22Rv1 (cell line): ENCODE measurements at regions not wholly inside any gene's neighbourhood (a gene's known extent, or its start where the extent isn't known, plus 50 kb on each side); places are given as distances from the start of the nearest gene placed in this dataset.
A peak's percentile ranks its signal among the peaks of the same experiment; 100 is the strongest.

Experiments
- H3K27ac ChIP-seq: fragments of 450-650 bp; 2 replicates; pipeline ENCODE4 v1.5.1; 2017
- CTCF ChIP-seq: fragments of 450-650 bp; IDR thresholded peaks from 2 replicates; pipeline ENCODE4 v1.5.1; 2017; ENCODE audit warnings: mild to moderate bottlenecking
- ZFX ChIP-seq: fragments of 450-650 bp; IDR thresholded peaks from 2 replicates; pipeline ENCODE4 v1.6.1; 2017; ENCODE audit warnings: antibody characterized with exemption, borderline replicate concordance

- no peak overlapping the region for H3K27ac ChIP-seq
- TF ChIP-seq ZFX = no peak
- TF ChIP-seq CTCF = no peak
Measured at GRCh38 chr10:58948303-58948702, 228.1 kb upstream of the PHYHIPL start.

- H3K27ac ChIP-seq = no peak overlapping the region
- TF ChIP-seq CTCF (no peak), ZFX (no peak)
Measured at GRCh38 chr10:58950618-58951017, 225.8 kb upstream of the PHYHIPL start.

GRCh38 chr10:58951087-58951486, 225.4 kb upstream of the PHYHIPL start:
- no peak overlapping the region for H3K27ac ChIP-seq
- no peak for TF ChIP-seq CTCF
- TF ChIP-seq ZFX = no peak

GRCh38 chr10:58951746-58952145, 224.7 kb upstream of the PHYHIPL start:
- no peak for TF ChIP-seq ZFX
- TF ChIP-seq CTCF = no peak
- H3K27ac ChIP-seq = no peak overlapping the region

GRCh38 chr10:58952162-58952601, 224.3 kb upstream of the PHYHIPL start:
- no peak overlapping the region for H3K27ac ChIP-seq
- TF ChIP-seq CTCF (no peak), ZFX (no peak)

- no peak overlapping the region for H3K27ac ChIP-seq
- no peak for TF ChIP-seq ZFX
- peak; percentile 85 for TF ChIP-seq CTCF
Measured at GRCh38 chr10:58952747-58953466, 223.5 kb upstream of the PHYHIPL start.

- H3K27ac ChIP-seq = no peak overlapping the region
- TF ChIP-seq ZFX = no peak
- no peak for TF ChIP-seq CTCF
Measured at GRCh38 chr10:58954178-58954577, 222.3 kb upstream of the PHYHIPL start.
